ENCODE measurements at regions not wholly inside any gene's neighbourhood (a gene's known extent, or its start where the extent isn't known, plus 50 kb on each side); places are given as distances from the start of the nearest gene placed in this dataset.
"Not testable (repeated sequence)": the region's sequence is repeated elsewhere in the genome, so short reads cannot be mapped to it uniquely, and the experiment has no call there.

GRCh38 chr10:7069706-7070105 is 341.1 kb downstream of the SFMBT2 start:
- no peak for DNase-seq (ENCODE audit: low read depth in 2 of 2)

- no peak for DNase-seq (ENCODE audit: low read depth in 2 of 2)
Measured at GRCh38 chr10:7056216-7056615, 354.6 kb downstream of the SFMBT2 start.

GRCh38 chr10:7054915-7055314 is 355.9 kb downstream of the SFMBT2 start:
- no peak for DNase-seq (ENCODE audit: low read depth in 2 of 2)

GRCh38 chr10:7053195-7053594 is 357.6 kb downstream of the SFMBT2 start:
- DNase-seq (ENCODE audit: low read depth in 2 of 2) = no peak

- DNase-seq (ENCODE audit: low read depth in 2 of 2) = not testable (repeated sequence)
Measured at GRCh38 chr10:7050024-7050423, 360.8 kb downstream of the SFMBT2 start.

- DNase-seq (ENCODE audit: low read depth in 2 of 2) = no peak
Measured at GRCh38 chr10:7048061-7048460, 362.8 kb downstream of the SFMBT2 start.

GRCh38 chr10:7046615-7047014 is 364.2 kb downstream of the SFMBT2 start:
- no peak for DNase-seq (ENCODE audit: low read depth in 2 of 2)

- DNase-seq (ENCODE audit: low read depth in 2 of 2) = no peak
Measured at GRCh38 chr10:7045891-7046599, 364.8 kb downstream of the SFMBT2 start.

- DNase-seq (ENCODE audit: low read depth in 2 of 2) = no peak
Measured at GRCh38 chr10:7043055-7043653, 367.7 kb downstream of the SFMBT2 start.

GRCh38 chr10:7042419-7043054 is 368.3 kb downstream of the SFMBT2 start:
- no peak for DNase-seq (ENCODE audit: low read depth in 2 of 2)

- no peak for DNase-seq (ENCODE audit: low read depth in 2 of 2)
Measured at GRCh38 chr10:7042000-7042399, 368.8 kb downstream of the SFMBT2 start.

GRCh38 chr10:7040681-7041080 is 370.2 kb downstream of the SFMBT2 start:
- DNase-seq (ENCODE audit: low read depth in 2 of 2) = no peak

GRCh38 chr10:7039859-7040258 is 371.0 kb downstream of the SFMBT2 start:
- no peak for DNase-seq (ENCODE audit: low read depth in 2 of 2)

- no peak for DNase-seq (ENCODE audit: low read depth in 2 of 2)
Measured at GRCh38 chr10:7038416-7038815, 372.4 kb downstream of the SFMBT2 start.

GRCh38 chr10:7037434-7037833 is 373.4 kb downstream of the SFMBT2 start:
- not testable (repeated sequence) for DNase-seq (ENCODE audit: low read depth in 2 of 2)

- no peak for DNase-seq (ENCODE audit: low read depth in 2 of 2)
Measured at GRCh38 chr10:7036951-7037350, 373.9 kb downstream of the SFMBT2 start.

- DNase-seq (ENCODE audit: low read depth in 2 of 2) = no peak
Measured at GRCh38 chr10:7035126-7035761, 375.6 kb downstream of the SFMBT2 start.

GRCh38 chr10:7033031-7033430 is 377.8 kb downstream of the SFMBT2 start:
- DNase-seq (ENCODE audit: low read depth in 2 of 2) = no peak

- no peak for DNase-seq (ENCODE audit: low read depth in 2 of 2)
Measured at GRCh38 chr10:7030134-7030855, 380.5 kb downstream of the SFMBT2 start.

GRCh38 chr10:7029672-7030071 is 381.2 kb downstream of the SFMBT2 start:
- DNase-seq (ENCODE audit: low read depth in 2 of 2) = no peak

- DNase-seq (ENCODE audit: low read depth in 2 of 2) = no peak
Measured at GRCh38 chr10:7028809-7029166, 382.0 kb downstream of the SFMBT2 start.

All from stimulated activated CD8-positive, alpha-beta memory T cell treated with anti-CD3 and anti-CD28 coated beads, Interleukin-7, amount 100 ng/mL, for 1 hour (primary cell).